Skeletal muscle tissue (tissue), 3 donors: ENCODE measurements at regions not wholly inside any gene's neighbourhood (a gene's known extent, or its start where the extent isn't known, plus 50 kb on each side); places are given as distances from the start of the nearest gene placed in this dataset.

Experiments
- H3K27ac ChIP-seq: one replicate; pipeline ENCODE4 v1.7.0; 2013; ENCODE audit warnings: mild to moderate bottlenecking, low read depth, low read length, inconsistent platforms
- H3K27me3 ChIP-seq, 3 donors: one replicate each; pipeline ENCODE4 v1.7.0; 2013; ENCODE audit warnings: low read length in 3 of 3; ENCODE audit not compliant: control insufficient read depth in 3 of 3, insufficient read depth in 3 of 3
- H3K36me3 ChIP-seq, 3 donors: one replicate each; pipeline ENCODE4 v1.7.0; 2013; ENCODE audit warnings: low read length in 3 of 3; ENCODE audit not compliant: control insufficient read depth in 3 of 3, insufficient read depth in 3 of 3
- H3K4me1 ChIP-seq, 3 donors: one replicate each; pipeline ENCODE4 v1.7.0; 2013; ENCODE audit warnings: low read length in 3 of 3, mild to moderate bottlenecking in 3 of 3; ENCODE audit not compliant: control insufficient read depth in 3 of 3, insufficient read depth in 3 of 3
- H3K4me3 ChIP-seq, 3 donors: one replicate each; pipeline ENCODE4 v1.7.0; 2013; ENCODE audit warnings: low read length in 3 of 3
- H3K9ac ChIP-seq, 3 donors: one replicate each; pipeline ENCODE4 v1.7.0; 2013; ENCODE audit warnings: low read length in 3 of 3, mild to moderate bottlenecking in 3 of 3, moderate library complexity in 2 of 3, low read depth in 1 of 3
- H3K9me3 ChIP-seq, 3 donors: one replicate each; pipeline ENCODE4 v1.7.0; 2013; ENCODE audit warnings: low read length in 3 of 3; ENCODE audit not compliant: control insufficient read depth in 3 of 3
- donor health status: Osteomylitis.

DNA sequence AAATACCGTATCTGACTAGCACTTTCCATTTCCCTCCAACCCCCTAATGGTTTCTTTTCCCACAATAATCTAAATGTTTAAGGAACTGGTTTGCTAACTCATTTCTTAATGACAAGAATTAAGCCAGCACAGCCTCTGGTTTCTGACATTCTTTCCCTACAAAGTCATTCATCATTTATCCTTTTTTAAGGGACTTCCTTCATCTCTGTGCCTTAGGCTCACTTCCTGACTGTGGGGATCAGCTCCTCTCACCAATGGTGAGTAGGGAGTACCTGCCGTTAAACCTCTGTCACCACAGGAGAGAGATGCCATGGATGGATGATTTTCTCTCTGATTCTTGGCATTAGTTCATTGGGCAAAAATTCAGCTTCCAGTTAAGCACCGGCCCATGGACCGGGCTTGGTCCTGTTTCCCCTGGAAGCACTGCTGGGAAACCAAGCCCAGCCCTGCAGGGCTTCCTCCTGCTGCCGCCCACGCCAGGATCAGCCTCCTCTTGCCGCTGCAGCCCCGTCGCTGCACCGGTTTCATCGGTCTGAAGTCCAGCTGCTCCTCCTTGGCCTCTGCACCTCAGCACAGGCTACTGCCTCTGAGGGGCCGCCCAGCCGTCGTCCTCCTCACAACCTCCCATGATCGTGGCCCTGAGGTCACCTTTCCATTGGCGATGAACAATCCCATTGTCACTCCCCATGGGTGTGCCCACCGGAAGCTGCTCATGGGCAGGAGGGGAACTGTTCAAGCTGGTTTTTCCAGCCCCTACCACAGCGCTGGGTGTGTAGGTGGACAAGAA, 64.0 kb upstream of the ZNF516 start:
- Histone ChIP-seq H3K27me3 (peaks cover 0 to 4% (median 2%) of the 10 kb centered on the region in 3 donors), H3K27ac (no peak overlapping the region), H3K4me3 (no peak overlapping the region), H3K9ac (no peak overlapping the region), H3K4me1 (peaks cover 0 to 2% (median under 1%) of the 10 kb centered on the region in 3 donors), H3K36me3 (no peaks in the 10 kb centered on the region), H3K9me3 (no peaks in the 10 kb centered on the region)

DNA sequence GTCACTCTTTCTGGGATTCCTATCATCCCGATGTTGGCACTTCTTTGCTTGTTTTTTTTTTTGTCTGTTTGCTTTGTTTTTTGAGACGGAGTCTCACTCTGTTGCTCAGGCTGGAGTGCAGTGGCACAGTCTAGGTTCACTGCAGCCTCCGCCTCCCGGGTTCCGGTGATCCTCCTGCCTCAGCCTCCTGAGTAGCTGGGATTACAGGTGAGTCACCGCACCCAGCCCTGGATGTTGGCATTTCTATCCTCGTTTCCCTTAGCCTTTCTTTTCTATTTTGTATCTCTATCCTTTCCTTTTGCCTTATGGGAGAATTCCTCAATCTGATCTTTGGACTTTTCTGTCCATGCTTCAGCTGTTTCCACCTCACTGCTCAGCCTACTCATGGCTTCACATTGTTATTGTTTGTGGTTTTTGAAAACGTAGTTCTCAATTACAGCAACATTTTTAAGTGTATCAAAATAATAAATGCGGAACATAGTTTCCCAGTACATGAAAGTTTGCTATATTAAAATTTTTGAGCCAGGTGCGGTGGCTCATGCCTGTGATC, 62.1 kb upstream of the ZNF516 start:
- Histone ChIP-seq H3K9ac (no peak overlapping the region), H3K27ac (no peak overlapping the region)

GRCh38 chr18:76554547-76555222, 59.6 kb upstream of the ZNF516 start:
- H3K36me3 ChIP-seq = no peaks in the 10 kb centered on the region
- H3K9ac ChIP-seq = no peak overlapping the region
- H3K4me1 ChIP-seq = peaks cover 0 to 2% (median 0%) of the 10 kb centered on the region in 3 donors
- peaks cover 0 to 4% (median 2%) of the 10 kb centered on the region in 3 donors for H3K27me3 ChIP-seq
- no peaks in the 10 kb centered on the region for H3K9me3 ChIP-seq
- no peak overlapping the region for H3K4me3 ChIP-seq
- H3K27ac ChIP-seq = no peak overlapping the region

More for the DNA sequence above, 62.1 kb upstream of the ZNF516 start:
- no peak overlapping the region for H3K4me3 ChIP-seq
- H3K9me3 ChIP-seq = no peaks in the 10 kb centered on the region
- peaks cover 0 to 4% (median 2%) of the 10 kb centered on the region in 3 donors for H3K27me3 ChIP-seq
- H3K4me1 ChIP-seq = peaks cover 0 to 2% (median 0%) of the 10 kb centered on the region in 3 donors
- H3K36me3 ChIP-seq = no peaks in the 10 kb centered on the region

DNA sequence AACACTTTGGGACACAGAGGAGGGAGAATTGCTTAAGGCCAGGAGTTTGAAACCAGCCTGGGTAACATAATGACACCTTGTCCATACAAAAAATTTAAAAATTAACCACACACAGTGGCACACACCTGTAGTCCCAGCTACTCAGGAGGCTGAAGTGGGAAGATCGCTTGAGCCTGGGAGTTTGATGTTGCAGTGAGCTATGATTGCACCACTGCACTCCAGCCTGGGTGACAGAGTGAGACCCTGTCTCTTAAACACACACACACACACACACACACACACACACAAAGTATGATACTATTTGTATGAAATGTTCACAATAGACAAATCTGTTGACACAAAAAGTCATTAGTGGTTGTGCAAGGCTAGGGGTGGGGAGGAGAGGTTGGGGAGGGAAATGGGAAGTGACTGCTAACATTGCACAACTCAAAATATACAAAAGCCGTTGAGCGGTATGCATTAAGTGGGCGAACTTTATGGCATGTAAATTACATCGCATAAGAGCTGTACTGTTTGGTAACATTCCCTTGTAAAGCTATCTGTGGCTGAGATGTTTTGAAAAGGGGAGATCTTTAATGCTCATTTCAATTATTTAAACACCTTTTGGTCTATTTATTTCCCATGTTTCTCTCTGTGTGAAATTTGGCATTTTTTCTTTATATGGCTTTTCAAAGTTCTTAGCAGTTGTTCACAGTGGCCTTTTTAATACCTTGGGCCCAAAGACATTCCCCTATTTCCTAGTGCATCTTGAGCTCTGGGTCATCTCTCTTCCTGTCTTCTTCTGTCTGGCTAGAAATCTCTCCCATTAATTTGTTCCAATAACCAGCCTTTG, 58.9 kb upstream of the ZNF516 start:
- Histone ChIP-seq H3K27ac (no peak overlapping the region), H3K9ac (no peak overlapping the region), H3K4me3 (no peak overlapping the region), H3K4me1 (no peaks in the 10 kb centered on the region), H3K27me3 (peaks cover 0 to 2% (median 0%) of the 10 kb centered on the region in 3 donors), H3K9me3 (no peaks in the 10 kb centered on the region), H3K36me3 (no peaks in the 10 kb centered on the region)

DNA sequence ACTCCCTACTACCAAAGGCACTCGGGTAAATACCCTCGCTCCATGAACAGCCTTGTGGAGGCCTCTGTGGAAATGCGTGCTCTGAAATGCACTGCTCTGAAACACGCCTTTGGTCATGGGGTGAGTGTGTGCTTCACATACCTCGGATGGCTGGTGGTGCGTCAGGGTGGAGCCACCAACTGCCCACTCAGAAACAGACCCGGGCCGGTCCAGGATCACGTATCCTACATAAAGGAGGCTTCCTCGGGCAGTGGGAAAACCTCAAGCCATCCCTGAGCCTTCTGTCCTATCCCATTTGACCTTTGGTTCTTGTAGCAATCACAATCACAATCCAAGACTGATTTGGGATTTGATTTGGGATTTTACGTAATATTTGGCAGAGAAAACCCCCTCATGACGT, 53.5 kb upstream of the ZNF516 start:
- H3K36me3 ChIP-seq = no peaks in the 10 kb centered on the region
- no peak overlapping the region for H3K27ac ChIP-seq
- no peak overlapping the region for H3K4me3 ChIP-seq
- no peaks in the 10 kb centered on the region for H3K27me3 ChIP-seq
- no peaks in the 10 kb centered on the region for H3K9me3 ChIP-seq
- no peaks in the 10 kb centered on the region for H3K4me1 ChIP-seq
- H3K9ac ChIP-seq = no peak overlapping the region

DNA sequence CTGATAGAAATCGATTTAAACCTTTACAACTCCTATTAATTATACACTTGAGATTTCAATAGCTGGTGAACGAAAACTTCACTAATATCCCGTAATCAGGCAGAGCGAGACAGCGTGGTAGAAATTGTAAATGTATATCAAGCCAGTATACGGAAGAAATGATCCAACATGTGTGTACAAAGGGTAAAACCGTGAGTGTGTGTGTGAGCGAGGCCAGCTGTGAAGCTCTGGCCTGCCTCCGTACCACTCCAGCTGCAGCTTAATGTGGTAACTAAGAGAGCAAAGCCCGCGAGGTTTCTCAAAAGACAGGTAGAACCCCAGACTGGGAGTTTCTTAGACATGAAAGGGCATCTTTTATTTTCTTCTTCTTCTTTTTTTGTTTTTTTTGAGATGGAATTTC, 52.3 kb upstream of the ZNF516 start:
- no peaks in the 10 kb centered on the region for H3K27me3 ChIP-seq
- no peaks in the 10 kb centered on the region for H3K4me1 ChIP-seq
- no peaks in the 10 kb centered on the region for H3K9me3 ChIP-seq
- no peaks in the 10 kb centered on the region for H3K36me3 ChIP-seq
- H3K27ac ChIP-seq = no peak overlapping the region
- H3K4me3 ChIP-seq = no peak overlapping the region
- H3K9ac ChIP-seq = no peak overlapping the region

DNA sequence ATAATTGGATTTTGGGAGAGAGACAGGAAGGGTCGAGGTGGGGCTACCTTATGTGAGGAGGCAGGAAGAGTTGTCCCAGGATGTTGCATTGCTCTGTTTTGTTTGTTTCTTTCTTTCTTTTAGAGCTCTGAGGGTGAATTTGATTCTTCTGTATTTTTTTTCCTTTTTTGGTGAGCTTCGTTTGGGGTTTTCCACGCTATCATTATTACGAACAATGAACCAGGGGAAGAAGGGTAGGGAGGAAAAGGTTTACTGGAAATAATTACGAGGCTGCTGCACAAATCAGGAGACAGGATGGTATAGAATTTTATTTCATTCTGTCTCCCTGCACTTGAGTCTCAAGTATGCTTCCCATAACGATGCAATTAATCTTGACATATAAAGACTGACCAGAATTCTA, 51.4 kb upstream of the ZNF516 start:
- H3K9ac ChIP-seq = no peak overlapping the region
- H3K27ac ChIP-seq = no peak overlapping the region
- H3K36me3 ChIP-seq = no peaks in the 10 kb centered on the region
- no peaks in the 10 kb centered on the region for H3K9me3 ChIP-seq
- no peaks in the 10 kb centered on the region for H3K4me1 ChIP-seq
- no peaks in the 10 kb centered on the region for H3K27me3 ChIP-seq
- no peak overlapping the region for H3K4me3 ChIP-seq

DNA sequence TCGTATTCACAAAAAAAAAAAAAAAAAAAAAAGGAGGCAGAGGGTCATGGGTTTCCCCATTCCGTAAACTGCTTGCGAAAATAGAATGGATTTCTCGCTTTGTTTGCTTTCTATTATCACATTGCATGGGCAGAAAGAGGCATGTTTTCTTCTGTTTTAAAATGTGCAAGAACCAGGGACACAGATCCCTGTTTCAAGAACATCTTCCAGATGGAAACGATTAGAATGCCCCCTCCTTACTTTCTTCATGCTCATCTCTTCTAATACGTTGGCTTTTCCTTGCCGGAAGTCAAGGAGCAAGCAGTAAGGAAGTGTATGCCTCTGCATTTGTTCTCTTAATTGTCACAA, 51.0 kb upstream of the ZNF516 start:
- Histone ChIP-seq H3K9ac (no peak overlapping the region), H3K4me3 (no peak overlapping the region), H3K27me3 (no peaks in the 10 kb centered on the region)

DNA sequence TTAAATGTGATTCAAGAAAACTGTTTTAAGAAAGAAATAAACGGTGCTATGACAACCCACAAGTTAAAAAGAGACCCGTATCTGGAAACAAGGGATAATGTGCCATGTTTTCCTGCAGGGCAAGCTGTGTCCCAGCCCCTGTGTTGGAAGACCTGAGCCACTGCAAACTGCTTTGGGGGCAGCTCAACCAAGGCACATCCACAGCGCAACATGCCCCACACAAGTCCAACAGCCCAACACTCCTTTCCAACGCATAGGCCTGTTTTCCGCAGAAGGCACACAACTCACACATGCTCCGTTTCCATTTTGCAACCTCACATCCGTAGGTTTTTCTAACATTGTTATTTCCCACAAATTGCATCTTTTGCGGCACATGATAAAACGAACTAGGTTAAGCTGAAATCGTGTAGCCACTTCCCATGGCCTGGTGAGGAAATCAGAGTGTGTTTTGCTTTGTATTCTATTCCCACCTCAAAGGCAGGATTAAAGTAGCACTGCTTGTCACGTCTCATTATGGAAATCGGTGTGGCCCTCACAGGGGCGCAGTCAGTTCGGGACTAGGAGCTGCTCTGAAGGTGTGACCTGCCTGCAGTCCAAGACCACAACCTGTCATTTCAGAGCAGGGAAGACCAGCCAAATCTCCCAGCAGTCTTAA, 50.5 kb upstream of the ZNF516 start:
- no peak overlapping the region for H3K4me3 ChIP-seq
- peaks cover 0 to 3% (median 0%) of the 10 kb centered on the region in 3 donors for H3K27me3 ChIP-seq
- no peak overlapping the region for H3K9ac ChIP-seq
- no peak overlapping the region for H3K27ac ChIP-seq
- no peaks in the 10 kb centered on the region for H3K36me3 ChIP-seq
- no peaks in the 10 kb centered on the region for H3K9me3 ChIP-seq
- H3K4me1 ChIP-seq = no peaks in the 10 kb centered on the region

More for the DNA sequence above, 51.0 kb upstream of the ZNF516 start:
- Histone ChIP-seq H3K9me3 (no peaks in the 10 kb centered on the region), H3K27ac (no peak overlapping the region), H3K4me1 (no peaks in the 10 kb centered on the region), H3K36me3 (no peaks in the 10 kb centered on the region)
